ENCODE measurements at regions not wholly inside any gene's neighbourhood (a gene's known extent, or its start where the extent isn't known, plus 50 kb on each side); places are given as distances from the start of the nearest gene placed in this dataset.

DNA sequence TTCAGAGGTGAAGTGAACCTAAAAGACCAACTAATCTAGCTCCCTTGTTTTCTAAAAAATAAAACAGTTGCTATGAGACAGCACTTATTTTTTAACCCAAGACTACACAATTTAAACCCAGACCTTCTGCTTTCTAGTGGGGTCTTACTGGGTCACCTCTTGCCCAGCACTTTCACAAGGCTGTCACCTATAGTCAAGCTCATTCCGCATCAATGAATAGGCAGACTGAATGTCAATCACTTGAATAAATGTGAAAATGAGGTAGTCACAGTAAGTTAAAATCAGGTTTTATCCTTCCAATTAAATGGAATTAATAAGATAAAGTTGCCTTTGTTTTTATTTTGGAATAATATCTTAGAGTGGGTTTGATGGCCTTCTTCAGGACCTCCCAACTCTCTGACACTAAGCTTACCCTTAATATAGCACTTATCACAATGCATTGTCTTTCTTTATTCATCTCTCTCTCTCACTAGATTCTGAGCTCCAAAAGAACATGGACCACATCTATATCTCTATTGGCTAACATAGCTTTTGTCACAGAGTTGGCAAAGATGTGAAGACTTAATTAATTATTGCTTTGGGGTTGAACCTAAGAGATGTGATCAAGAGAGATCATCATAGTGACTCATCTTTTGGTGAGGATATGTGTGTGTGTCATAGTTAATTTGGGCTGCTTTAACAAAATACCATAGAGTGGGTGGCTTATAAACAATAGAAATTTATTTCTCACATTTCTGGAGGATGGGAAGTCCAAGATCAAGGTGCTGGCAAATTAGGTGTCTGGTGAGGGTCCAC lies 248.7 kb upstream of the DAB1 start:
- TF ChIP-seq POLR2A (IDR thresholded peaks at IDR 0.05; ENCODE audit: low read depth, low read length), result no peak
- TF ChIP-seq PAX5 (IDR thresholded peaks at IDR 0.05; ENCODE audit: insufficient read depth, low read length, severe bottlenecking), result no peak
- no peak for TF ChIP-seq POLR2AphosphoS5 (IDR thresholded peaks at IDR 0.05; ENCODE audit: low read depth, low read length)
- no peak for TF ChIP-seq TAF1 (IDR thresholded peaks at IDR 0.05; ENCODE audit: low read depth, low read length)
